Endothelial cell (in vitro differentiated cells): ENCODE measurements at regions not wholly inside any gene's neighbourhood (a gene's known extent, or its start where the extent isn't known, plus 50 kb on each side); places are given as distances from the start of the nearest gene placed in this dataset.

Experiments
- DNase-seq: peaks from one replicate; pipeline ENCODE4 v3.0.0; 2021; ENCODE audit warnings: low spot score
- H3K27ac Mint-ChIP-seq: one replicate; pipeline ENCODE4 v1.8.0; 2021; ENCODE audit warnings: mixed read lengths, inconsistent platforms; ENCODE audit not compliant: unreplicated experiment
- H3K27me3 Mint-ChIP-seq: one replicate; pipeline ENCODE4 v1.8.0; 2021; ENCODE audit warnings: mild to moderate bottlenecking, moderate library complexity, mixed read lengths, inconsistent platforms; ENCODE audit not compliant: unreplicated experiment
- H3K36me3 Mint-ChIP-seq: one replicate; pipeline ENCODE4 v1.8.0; 2021; ENCODE audit warnings: mild to moderate bottlenecking, low read depth, mixed read lengths, inconsistent platforms; ENCODE audit not compliant: unreplicated experiment
- H3K4me1 Mint-ChIP-seq: one replicate; pipeline ENCODE4 v1.8.0; 2021; ENCODE audit warnings: mild to moderate bottlenecking, mixed read lengths, inconsistent platforms; ENCODE audit not compliant: unreplicated experiment
- H3K4me3 Mint-ChIP-seq: one replicate; pipeline ENCODE4 v1.8.0; 2021; ENCODE audit warnings: mild to moderate bottlenecking, mixed read lengths, inconsistent platforms; ENCODE audit not compliant: unreplicated experiment
- H3K9me3 Mint-ChIP-seq: one replicate; pipeline ENCODE4 v1.8.0; 2021; ENCODE audit warnings: mixed read lengths, inconsistent platforms; ENCODE audit not compliant: unreplicated experiment
- TF ChIP-seq, protein P1 (sequence below): fragments of 200-600 bp; sonication (generic); IDR thresholded peaks from one replicate; pipeline ENCODE4 v1.5.0; 2021; ENCODE audit warnings: antibody characterized with exemption; ENCODE audit not compliant: unreplicated experiment

- Mint-ChIP-seq H3K4me3 (no peak overlapping the region), H3K9me3 (peaks cover 13% of the 10 kb centered on the region), H3K36me3 (no peaks in the 10 kb centered on the region), H3K4me1 (no peaks in the 10 kb centered on the region), H3K27me3 (no peaks in the 10 kb centered on the region), H3K27ac (no peak overlapping the region)
- TF ChIP-seq, protein P1, sequence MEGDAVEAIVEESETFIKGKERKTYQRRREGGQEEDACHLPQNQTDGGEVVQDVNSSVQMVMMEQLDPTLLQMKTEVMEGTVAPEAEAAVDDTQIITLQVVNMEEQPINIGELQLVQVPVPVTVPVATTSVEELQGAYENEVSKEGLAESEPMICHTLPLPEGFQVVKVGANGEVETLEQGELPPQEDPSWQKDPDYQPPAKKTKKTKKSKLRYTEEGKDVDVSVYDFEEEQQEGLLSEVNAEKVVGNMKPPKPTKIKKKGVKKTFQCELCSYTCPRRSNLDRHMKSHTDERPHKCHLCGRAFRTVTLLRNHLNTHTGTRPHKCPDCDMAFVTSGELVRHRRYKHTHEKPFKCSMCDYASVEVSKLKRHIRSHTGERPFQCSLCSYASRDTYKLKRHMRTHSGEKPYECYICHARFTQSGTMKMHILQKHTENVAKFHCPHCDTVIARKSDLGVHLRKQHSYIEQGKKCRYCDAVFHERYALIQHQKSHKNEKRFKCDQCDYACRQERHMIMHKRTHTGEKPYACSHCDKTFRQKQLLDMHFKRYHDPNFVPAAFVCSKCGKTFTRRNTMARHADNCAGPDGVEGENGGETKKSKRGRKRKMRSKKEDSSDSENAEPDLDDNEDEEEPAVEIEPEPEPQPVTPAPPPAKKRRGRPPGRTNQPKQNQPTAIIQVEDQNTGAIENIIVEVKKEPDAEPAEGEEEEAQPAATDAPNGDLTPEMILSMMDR: no peak
- no peak for DNase-seq
Measured at GRCh38 chr16:6861135-6861814, 471.4 kb upstream of the RBFOX1 start.

DNA sequence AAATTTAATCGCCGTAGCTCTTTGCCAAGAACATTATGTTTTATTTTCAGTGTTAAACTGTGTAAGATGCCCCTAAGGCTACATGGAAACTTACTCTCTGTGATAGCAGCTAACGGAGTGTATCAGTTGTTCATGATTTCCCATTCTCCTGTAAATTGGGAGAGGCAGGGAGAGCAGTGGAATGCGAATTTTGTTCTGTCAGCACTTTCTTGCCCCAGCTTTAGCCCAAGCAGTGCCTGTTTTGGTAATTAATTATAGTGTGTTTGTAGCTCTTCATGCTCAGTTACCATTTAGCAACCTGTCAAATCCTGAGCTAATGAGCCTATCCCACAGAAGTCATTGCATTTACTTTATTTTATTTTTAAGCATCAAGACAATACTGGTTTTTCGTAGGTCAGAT is 475.1 kb upstream of the RBFOX1 start:
- no peak overlapping the region for H3K4me3 Mint-ChIP-seq
- H3K36me3 Mint-ChIP-seq: no peaks in the 10 kb centered on the region

GRCh38 chr16:6856578-6856977 is 476.1 kb upstream of the RBFOX1 start:
- Mint-ChIP-seq H3K27me3 (no peaks in the 10 kb centered on the region), H3K27ac (no peak overlapping the region), H3K4me3 (no peak overlapping the region), H3K4me1 (no peaks in the 10 kb centered on the region), H3K9me3 (peaks cover 6% of the 10 kb centered on the region), H3K36me3 (no peaks in the 10 kb centered on the region)
- no peak for DNase-seq
- TF ChIP-seq, protein P1: no peak

More for the DNA sequence above, 475.1 kb upstream of the RBFOX1 start:
- no peaks in the 10 kb centered on the region for H3K27me3 Mint-ChIP-seq
- H3K4me1 Mint-ChIP-seq: no peaks in the 10 kb centered on the region
- H3K9me3 Mint-ChIP-seq: peaks cover 10% of the 10 kb centered on the region
- no peak overlapping the region for H3K27ac Mint-ChIP-seq
- TF ChIP-seq, protein P1: no peak
- no peak for DNase-seq

DNA sequence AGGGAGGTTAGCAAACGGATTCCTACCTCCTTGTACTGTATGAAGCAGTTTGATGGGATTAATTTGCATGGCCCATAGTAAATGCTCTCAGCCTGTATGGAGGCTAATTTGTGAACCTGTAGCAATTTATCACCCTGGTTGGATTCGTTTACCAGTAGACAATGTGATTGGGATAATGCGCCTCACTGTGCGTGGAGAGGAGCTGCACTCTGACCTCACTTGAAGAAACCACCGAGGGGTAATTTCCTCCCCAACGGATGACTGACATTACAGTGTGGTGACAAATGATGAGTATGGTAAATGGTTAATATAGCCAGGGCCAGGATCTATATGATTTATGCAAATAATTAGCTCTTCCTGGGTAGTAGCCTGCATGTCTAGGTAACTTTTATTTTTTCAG is 479.1 kb upstream of the RBFOX1 start:
- Mint-ChIP-seq H3K4me1 (no peaks in the 10 kb centered on the region), H3K36me3 (peaks cover 4% of the 10 kb centered on the region), H3K27me3 (peaks cover 1% of the 10 kb centered on the region), H3K4me3 (no peak overlapping the region), H3K27ac (no peak overlapping the region), H3K9me3 (peaks cover 20% of the 10 kb centered on the region)
- no peak for DNase-seq
- TF ChIP-seq, protein P1: no peak

- Mint-ChIP-seq H3K27ac (no peak overlapping the region), H3K4me1 (no peaks in the 10 kb centered on the region), H3K27me3 (peaks cover 1% of the 10 kb centered on the region), H3K36me3 (peaks cover 4% of the 10 kb centered on the region), H3K9me3 (peaks cover 24% of the 10 kb centered on the region), H3K4me3 (no peak overlapping the region)
- TF ChIP-seq, protein P1: no peak
- DNase-seq: no peak
Measured at GRCh38 chr16:6852643-6853225, 479.9 kb upstream of the RBFOX1 start.
